ENCODE measurements at regions not wholly inside any gene's neighbourhood (a gene's known extent, or its start where the extent isn't known, plus 50 kb on each side); places are given as distances from the start of the nearest gene placed in this dataset.

- no TSS peak for BruUV-seq (replicated peaks)
- intact Hi-C loops (cut with micrococcal nuclease; ENCODE audit: unreplicated experiment) (no loop called here), in situ Hi-C loops (cut with HindIII; ENCODE audit: low pct_unique_long_range_greater_than_20kb, low sequenced_read_pairs) (no loop called here)
- CTCF ChIA-PET, result no interaction called here
- TF ChIP-seq CTCF (IDR thresholded peaks at IDR 0.05) (no peak), POLR2AphosphoS5 (IDR thresholded peaks at IDR 0.05; ENCODE audit: low read depth, low read length) (no peak), TCF7L2 (IDR thresholded peaks at IDR 0.05; ENCODE audit: low read depth, low read length) (no peak), SIN3A (IDR thresholded peaks at IDR 0.05; ENCODE audit: borderline replicate concordance, insufficient read depth, low read depth, low read length) (no peak), REST (IDR thresholded peaks at IDR 0.05; ENCODE audit: insufficient read depth in 1 of 2, low read depth in 2 of 2, low read length in 1 of 2) (no peak)
- DNase-seq (ENCODE audit: low read depth, low spot score) (no peak), ATAC-seq (no peak)
- Histone ChIP-seq H3K4me3 (ENCODE audit: low read depth in 2 of 2, low read length in 2 of 2) (no peak overlapping the region), H3K9me3 (ENCODE audit: control insufficient read depth, insufficient read depth, low read depth, low read length) (no peaks in the 10 kb centered on the region), H3K27ac (ENCODE audit: low read length) (no peak overlapping the region), H3K27me3 (ENCODE audit: control insufficient read depth, insufficient read depth, low read length) (no peaks in the 10 kb centered on the region), H3K36me3 (ENCODE audit: control insufficient read depth, insufficient read depth, low read length) (no peaks in the 10 kb centered on the region), H3K4me1 (ENCODE audit: control insufficient read depth, insufficient read depth, low read length) (no peaks in the 10 kb centered on the region)
- POLR2A ChIA-PET, result no interaction called here
Measured at GRCh38 chr2:139360654-139361053, 580.5 kb upstream of the NXPH2 start.

- Histone ChIP-seq H3K4me1 (ENCODE audit: control insufficient read depth, insufficient read depth, low read length) (no peaks in the 10 kb centered on the region), H3K36me3 (ENCODE audit: control insufficient read depth, insufficient read depth, low read length) (no peaks in the 10 kb centered on the region), H3K9me3 (ENCODE audit: control insufficient read depth, insufficient read depth, low read depth, low read length) (no peaks in the 10 kb centered on the region), H3K27ac (ENCODE audit: low read length) (no peak overlapping the region), H3K4me3 (ENCODE audit: low read depth in 2 of 2, low read length in 2 of 2) (no peak overlapping the region), H3K27me3 (ENCODE audit: control insufficient read depth, insufficient read depth, low read length) (no peaks in the 10 kb centered on the region)
- CTCF ChIA-PET, result no interaction called here
- TF ChIP-seq POLR2AphosphoS5 (IDR thresholded peaks at IDR 0.05; ENCODE audit: low read depth, low read length), result no peak
- no peak for TF ChIP-seq TCF7L2 (IDR thresholded peaks at IDR 0.05; ENCODE audit: low read depth, low read length)
- TF ChIP-seq CTCF (IDR thresholded peaks at IDR 0.05), result no peak
- POLR2A ChIA-PET, result no interaction called here
- in situ Hi-C loops (cut with HindIII; ENCODE audit: low pct_unique_long_range_greater_than_20kb, low sequenced_read_pairs) (no loop called here), intact Hi-C loops (cut with micrococcal nuclease; ENCODE audit: unreplicated experiment) (no loop called here)
- no peak for ATAC-seq
- DNase-seq (ENCODE audit: low read depth, low spot score), result no peak
- no TSS peak for BruUV-seq (replicated peaks)
Measured at GRCh38 chr2:139359818-139360217, 579.6 kb upstream of the NXPH2 start.

- Histone ChIP-seq H3K27me3 (ENCODE audit: control insufficient read depth, insufficient read depth, low read length) (no peaks in the 10 kb centered on the region), H3K4me1 (ENCODE audit: control insufficient read depth, insufficient read depth, low read length) (no peaks in the 10 kb centered on the region), H3K4me3 (ENCODE audit: low read depth in 2 of 2, low read length in 2 of 2) (no peak overlapping the region), H3K27ac (ENCODE audit: low read length) (no peak overlapping the region), H3K9me3 (ENCODE audit: control insufficient read depth, insufficient read depth, low read depth, low read length) (no peaks in the 10 kb centered on the region), H3K36me3 (ENCODE audit: control insufficient read depth, insufficient read depth, low read length) (no peaks in the 10 kb centered on the region)
- no TSS peak for BruUV-seq (replicated peaks)
- ChIA-PET CTCF (no interaction called here), POLR2A (no interaction called here)
- DNase-seq (ENCODE audit: low read depth, low spot score), result no peak
- TF ChIP-seq POLR2AphosphoS5 (IDR thresholded peaks at IDR 0.05; ENCODE audit: low read depth, low read length) (no peak), TCF7L2 (IDR thresholded peaks at IDR 0.05; ENCODE audit: low read depth, low read length) (no peak), REST (IDR thresholded peaks at IDR 0.05; ENCODE audit: insufficient read depth in 1 of 2, low read depth in 2 of 2, low read length in 1 of 2) (no peak), SIN3A (IDR thresholded peaks at IDR 0.05; ENCODE audit: borderline replicate concordance, insufficient read depth, low read depth, low read length) (no peak), CTCF (IDR thresholded peaks at IDR 0.05) (no peak)
- in situ Hi-C loops (cut with HindIII; ENCODE audit: low pct_unique_long_range_greater_than_20kb, low sequenced_read_pairs), result no loop called here
- no peak for ATAC-seq
- intact Hi-C loops (cut with micrococcal nuclease; ENCODE audit: unreplicated experiment), result no loop called here
Measured at GRCh38 chr2:139357972-139358371, 577.8 kb upstream of the NXPH2 start.
